AG10803 (cell line): ENCODE measurements at regions not wholly inside any gene's neighbourhood (a gene's known extent, or its start where the extent isn't known, plus 50 kb on each side); places are given as distances from the start of the nearest gene placed in this dataset.

Experiments
- DNase-seq: peaks from one replicate; pipeline ENCODE4 v3.0.0; 2010; ENCODE audit warnings: low read depth
- H3K4me3 ChIP-seq: 2 replicates; pipeline ENCODE4 v1.5.1; 2011; ENCODE audit warnings: mild to moderate bottlenecking, low read length, control low read depth
- TF ChIP-seq, protein P1 (sequence below): conservative IDR thresholded peaks from 2 replicates; pipeline ENCODE4 v1.5.1; 2011; ENCODE audit warnings: mild to moderate bottlenecking, low read length, control low read depth, inconsistent platforms

DNA sequence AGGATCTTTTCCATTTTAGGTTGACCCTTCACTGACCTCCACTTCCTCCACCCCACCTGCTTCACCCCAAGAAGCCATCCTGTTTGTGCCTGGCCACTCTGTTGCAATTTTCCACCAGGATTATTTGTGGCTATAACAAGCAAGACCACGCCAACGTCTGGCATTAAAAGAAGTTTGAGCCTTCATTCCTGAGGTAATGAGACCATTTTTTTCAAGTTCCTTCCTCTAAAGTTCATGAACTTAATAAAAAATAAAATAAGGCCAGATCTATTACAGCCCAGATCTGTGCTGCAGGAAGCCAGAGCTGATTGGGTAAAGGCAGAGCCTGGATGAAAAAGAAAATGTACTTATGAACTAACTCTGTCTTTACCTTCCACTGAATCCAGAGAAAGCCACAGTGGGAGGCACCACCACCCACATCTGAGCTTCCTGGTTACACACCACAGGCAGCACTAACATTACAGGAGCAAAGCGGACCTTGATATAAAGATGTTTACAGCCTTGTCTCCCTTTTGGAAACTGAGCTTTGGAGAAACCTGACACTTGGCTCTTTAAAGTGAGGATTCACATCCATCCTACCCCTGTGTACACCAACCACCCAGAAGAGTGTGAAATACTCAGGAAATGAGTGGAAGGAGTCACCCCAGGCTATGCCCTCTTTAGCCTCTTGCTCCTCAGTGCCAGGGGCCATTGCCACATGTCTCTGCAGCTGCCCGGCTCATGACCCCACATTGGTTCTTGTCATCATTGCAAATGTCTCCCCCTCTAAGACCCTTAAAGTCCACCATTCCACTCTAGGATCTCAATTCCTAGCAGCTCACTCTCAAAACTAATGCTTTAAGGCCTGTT lies 293.6 kb downstream of the PLPP3 start:
- H3K4me3 ChIP-seq, result no peak overlapping the region
- peak; percentile 83 for DNase-seq
- TF ChIP-seq, protein P1, sequence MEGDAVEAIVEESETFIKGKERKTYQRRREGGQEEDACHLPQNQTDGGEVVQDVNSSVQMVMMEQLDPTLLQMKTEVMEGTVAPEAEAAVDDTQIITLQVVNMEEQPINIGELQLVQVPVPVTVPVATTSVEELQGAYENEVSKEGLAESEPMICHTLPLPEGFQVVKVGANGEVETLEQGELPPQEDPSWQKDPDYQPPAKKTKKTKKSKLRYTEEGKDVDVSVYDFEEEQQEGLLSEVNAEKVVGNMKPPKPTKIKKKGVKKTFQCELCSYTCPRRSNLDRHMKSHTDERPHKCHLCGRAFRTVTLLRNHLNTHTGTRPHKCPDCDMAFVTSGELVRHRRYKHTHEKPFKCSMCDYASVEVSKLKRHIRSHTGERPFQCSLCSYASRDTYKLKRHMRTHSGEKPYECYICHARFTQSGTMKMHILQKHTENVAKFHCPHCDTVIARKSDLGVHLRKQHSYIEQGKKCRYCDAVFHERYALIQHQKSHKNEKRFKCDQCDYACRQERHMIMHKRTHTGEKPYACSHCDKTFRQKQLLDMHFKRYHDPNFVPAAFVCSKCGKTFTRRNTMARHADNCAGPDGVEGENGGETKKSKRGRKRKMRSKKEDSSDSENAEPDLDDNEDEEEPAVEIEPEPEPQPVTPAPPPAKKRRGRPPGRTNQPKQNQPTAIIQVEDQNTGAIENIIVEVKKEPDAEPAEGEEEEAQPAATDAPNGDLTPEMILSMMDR, result no peak

GRCh38 chr1:56284928-56285327 lies 294.4 kb downstream of the PLPP3 start:
- peak; percentile 94 for DNase-seq
- TF ChIP-seq, protein P1, result no peak

DNA sequence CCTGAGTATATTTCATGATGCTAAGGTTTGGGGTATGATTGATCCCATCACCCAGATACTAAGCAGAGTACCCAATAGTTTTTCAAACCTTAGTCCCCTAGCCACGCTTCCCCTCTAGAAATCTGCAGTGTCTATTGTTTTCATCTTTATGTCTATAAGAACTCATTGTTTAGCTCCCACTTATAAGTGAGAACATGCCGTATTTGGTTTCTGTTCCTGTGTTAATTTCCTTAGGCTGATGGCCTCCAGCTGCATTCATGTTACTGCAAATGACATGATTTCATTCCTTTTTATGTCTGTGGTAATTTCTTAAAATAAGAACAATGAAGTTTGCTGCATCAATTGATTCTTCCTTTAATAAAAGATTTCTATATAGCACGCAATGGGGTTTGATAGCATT lies 301.3 kb downstream of the PLPP3 start:
- no peak for DNase-seq
- H3K4me3 ChIP-seq, result no peak overlapping the region
- TF ChIP-seq, protein P1, result no peak

More at GRCh38 chr1:56284928-56285327, 294.4 kb downstream of the PLPP3 start:
- H3K4me3 ChIP-seq, result no peak overlapping the region

DNA sequence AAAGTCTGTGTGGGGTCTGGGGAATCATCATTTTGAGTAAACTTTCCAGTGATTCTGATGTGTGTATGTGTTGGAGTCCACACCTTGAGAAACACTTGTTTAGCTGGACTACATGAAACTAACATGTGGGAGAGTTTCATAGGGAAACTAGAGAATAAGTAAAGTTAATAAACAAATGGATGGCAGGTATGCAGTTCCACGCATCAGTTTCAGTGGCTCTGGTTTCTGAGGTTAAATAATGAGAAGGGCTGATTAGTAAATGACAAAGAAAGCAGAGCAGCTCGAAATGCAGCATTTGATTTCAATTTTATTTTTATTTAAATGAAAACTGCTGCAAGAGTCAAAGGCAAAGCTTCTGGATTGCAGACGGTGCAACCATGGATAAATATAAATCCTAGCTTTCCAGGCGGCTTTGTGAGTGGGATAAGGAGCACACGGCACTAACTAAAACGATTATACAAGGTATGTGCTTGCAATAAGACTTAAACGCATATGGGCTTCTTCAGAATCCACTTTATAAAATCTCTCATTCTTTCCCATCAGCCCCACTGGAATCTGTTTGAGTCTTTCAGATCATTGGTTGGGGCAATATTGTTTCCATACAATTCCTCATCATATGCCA lies 310.7 kb downstream of the PLPP3 start:
- H3K4me3 ChIP-seq, result no peak overlapping the region
- DNase-seq, result no peak
- TF ChIP-seq, protein P1, result no peak

- H3K4me3 ChIP-seq, result no peak overlapping the region
- TF ChIP-seq, protein P1, result no peak
Measured at GRCh38 chr1:56267611-56268010, 311.8 kb downstream of the PLPP3 start.

DNA sequence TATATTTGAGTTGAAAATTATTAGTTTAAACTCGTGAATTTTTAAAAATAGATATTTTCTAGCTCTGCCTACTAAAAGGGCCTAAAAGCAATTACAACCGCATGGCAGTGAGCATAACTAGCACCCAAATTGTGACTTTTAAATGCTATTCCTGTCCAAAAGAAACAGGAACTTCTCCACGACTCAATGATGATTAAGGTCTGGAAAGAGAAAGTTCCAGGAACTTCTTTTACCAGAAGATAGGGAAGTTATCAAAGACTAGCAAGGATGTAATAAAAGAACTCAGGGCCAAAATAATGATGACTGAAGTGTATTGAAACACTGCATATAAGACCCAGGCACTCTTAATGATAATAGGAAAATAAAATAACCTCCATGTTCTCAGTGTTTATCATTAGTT lies 313.0 kb downstream of the PLPP3 start:
- no peak overlapping the region for H3K4me3 ChIP-seq
- DNase-seq, result no peak
- TF ChIP-seq, protein P1, result no peak

More at GRCh38 chr1:56267611-56268010, 311.8 kb downstream of the PLPP3 start:
- DNase-seq, result no peak

- TF ChIP-seq, protein P1, result no peak
- DNase-seq, result no peak
- H3K4me3 ChIP-seq, result no peak overlapping the region
Measured at GRCh38 chr1:56265216-56265615, 314.1 kb downstream of the PLPP3 start.
